ENCODE measurements at regions not wholly inside any gene's neighbourhood (a gene's known extent, or its start where the extent isn't known, plus 50 kb on each side); places are given as distances from the start of the nearest gene placed in this dataset.
"Not testable (repeated sequence)": the region's sequence is repeated elsewhere in the genome, so short reads cannot be mapped to it uniquely, and the experiment has no call there.

- no peak overlapping the region for H3K27ac ChIP-seq (ENCODE audit: low read depth, low read length)
- no peak overlapping the region for H3K9ac ChIP-seq (ENCODE audit: low read length)
- no peak overlapping the region for H2AK5ac ChIP-seq (ENCODE audit: low read length)
- H3K79me1 ChIP-seq (ENCODE audit: low read length), result peaks cover 12% of the 10 kb centered on the region
- peaks cover 12 to 13% of the 10 kb centered on the region in 2 experiments for H3K4me1 ChIP-seq (ENCODE audit: control insufficient read depth in 1 of 2, insufficient read depth in 2 of 2, low read length in 2 of 2)
- no peaks in the 10 kb centered on the region for H3K27me3 ChIP-seq (ENCODE audit: insufficient read depth, low read length)
- H4K8ac ChIP-seq (ENCODE audit: low read depth, low read length), result no peak overlapping the region
- no peak overlapping the region for H2BK120ac ChIP-seq (ENCODE audit: insufficient read depth, low read length, poor library complexity)
- WGBS (ENCODE audit: extremely low coverage, insufficient coverage, insufficient read length), result no CpG with 5 or more reads among the region's 5 CpGs
- H3K4ac ChIP-seq (ENCODE audit: low read depth, low read length), result no peak overlapping the region
- no peaks in the 10 kb centered on the region for H3K79me2 ChIP-seq (ENCODE audit: control insufficient read depth, insufficient read depth, low read length, poor library complexity)
- H2BK5ac ChIP-seq (ENCODE audit: low read depth, low read length, poor library complexity), result no peak overlapping the region
- H3K14ac ChIP-seq (ENCODE audit: low read length), result no peak overlapping the region
- no peaks in the 10 kb centered on the region for H3K9me3 ChIP-seq (ENCODE audit: insufficient read depth, low read depth, low read length)
- no peaks in the 10 kb centered on the region for H3K36me3 ChIP-seq (ENCODE audit: control insufficient read depth in 1 of 2, insufficient read depth in 2 of 2, low read length in 2 of 2)
- H2AFZ ChIP-seq (ENCODE audit: insufficient read depth, low read length, poor library complexity), result no peak overlapping the region
- H2BK12ac ChIP-seq (ENCODE audit: low read length), result no peak overlapping the region
- no peak overlapping the region for H3K18ac ChIP-seq (ENCODE audit: low read length)
- H3K4me3 ChIP-seq (ENCODE audit: low read depth, low read length), result no peak overlapping the region
- H4K91ac ChIP-seq (ENCODE audit: low read depth, low read length), result no peak overlapping the region
- H4K12ac ChIP-seq (ENCODE audit: low read depth, low read length), result no peak overlapping the region
- no peak overlapping the region for H3K23ac ChIP-seq (ENCODE audit: low read length)
- no peak for DNase-seq
- no peak overlapping the region for H3K4me2 ChIP-seq (ENCODE audit: low read length)
These were observed 123.4 kb upstream of the ECI2 start for GRCh38 chr6:4258733-4259132.

DNA sequence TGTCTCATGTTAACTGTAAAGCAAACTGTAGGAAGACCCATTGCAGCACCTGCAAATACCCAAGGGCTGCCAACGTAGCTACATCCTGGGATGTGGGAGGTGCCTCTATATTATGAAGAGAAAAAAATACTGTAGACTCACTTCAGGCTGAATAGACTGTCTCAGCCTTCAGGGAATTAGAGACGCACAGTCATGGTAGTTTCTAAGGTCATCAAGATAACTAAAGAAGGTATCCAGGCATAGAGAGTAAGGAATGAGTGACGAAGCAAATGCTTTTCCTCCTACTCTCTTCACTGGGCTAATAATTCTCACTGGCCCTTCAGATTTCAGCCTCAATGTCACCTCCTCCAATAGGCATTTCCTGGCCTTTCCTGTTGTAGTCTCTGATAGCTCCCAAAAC, 121.6 kb upstream of the ECI2 start:
- H4K91ac ChIP-seq (ENCODE audit: low read depth, low read length), result no peak overlapping the region

DNA sequence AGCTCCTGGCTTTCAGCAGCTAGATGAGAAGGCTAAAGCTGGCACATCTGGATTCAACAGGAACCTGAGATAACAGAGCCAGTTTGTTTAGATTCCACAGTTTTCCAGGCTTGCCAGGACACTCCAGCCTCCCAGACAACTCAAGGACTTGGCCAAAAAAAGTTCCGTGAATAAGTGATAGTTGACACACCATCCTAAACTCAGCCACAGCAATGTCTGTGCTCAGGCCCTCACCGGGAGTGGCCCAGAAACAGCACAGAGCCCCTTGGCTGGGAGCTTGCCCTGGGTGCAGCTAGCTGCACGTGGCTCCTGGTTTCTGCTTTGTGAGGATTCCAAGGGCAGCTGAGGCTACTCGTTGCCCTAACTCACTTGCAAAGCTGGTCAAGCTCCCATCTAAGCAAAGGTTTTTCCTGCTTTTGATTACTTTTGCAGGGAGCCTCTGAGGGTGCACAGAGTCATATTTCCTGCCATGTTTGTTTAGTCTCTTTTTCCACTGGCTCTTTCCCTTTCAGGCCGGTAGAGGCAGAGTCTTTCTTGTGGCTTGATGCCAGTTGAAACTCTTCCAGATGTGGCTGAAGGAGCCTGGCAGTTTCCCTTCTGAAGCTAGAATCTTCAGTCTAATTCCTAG, 118.3 kb upstream of the ECI2 start:
- Histone ChIP-seq H4K12ac (ENCODE audit: low read depth, low read length) (no peak overlapping the region), H4K8ac (ENCODE audit: low read depth, low read length) (no peak overlapping the region), H2AK5ac (ENCODE audit: low read length) (no peak overlapping the region), H3K9me3 (ENCODE audit: insufficient read depth, low read depth, low read length) (no peaks in the 10 kb centered on the region), H3K18ac (ENCODE audit: low read length) (no peak overlapping the region), H3K27me3 (ENCODE audit: insufficient read depth, low read length) (no peaks in the 10 kb centered on the region), H2BK120ac (ENCODE audit: insufficient read depth, low read length, poor library complexity) (no peak overlapping the region), H3K27ac (ENCODE audit: low read depth, low read length) (no peak overlapping the region), H3K4me3 (ENCODE audit: low read depth, low read length) (no peak overlapping the region), H3K9ac (ENCODE audit: low read length) (no peak overlapping the region), H2BK5ac (ENCODE audit: low read depth, low read length, poor library complexity) (no peak overlapping the region), H2BK12ac (ENCODE audit: low read length) (no peak overlapping the region), H2AFZ (ENCODE audit: insufficient read depth, low read length, poor library complexity) (no peak overlapping the region), H3K79me2 (ENCODE audit: control insufficient read depth, insufficient read depth, low read length, poor library complexity) (no peaks in the 10 kb centered on the region), H3K79me1 (ENCODE audit: low read length) (peaks cover 14% of the 10 kb centered on the region), H4K91ac (ENCODE audit: low read depth, low read length) (no peak overlapping the region), H3K4me2 (ENCODE audit: low read length) (no peak overlapping the region), H3K4ac (ENCODE audit: low read depth, low read length) (no peak overlapping the region), H3K23ac (ENCODE audit: low read length) (no peak overlapping the region), H3K14ac (ENCODE audit: low read length) (peak overlapping the region; percentile 12), H3K4me1 (ENCODE audit: control insufficient read depth in 1 of 2, insufficient read depth in 2 of 2, low read length in 2 of 2) (peaks cover 20 to 21% of the 10 kb centered on the region in 2 experiments), H3K36me3 (ENCODE audit: control insufficient read depth in 1 of 2, insufficient read depth in 2 of 2, low read length in 2 of 2) (no peaks in the 10 kb centered on the region)
- DNase-seq, result peak in 1 of 2 donors; percentile 40
- WGBS (ENCODE audit: extremely low coverage, insufficient coverage, insufficient read length), result no CpG with 5 or more reads among the region's 5 CpGs

More for the DNA sequence above, 121.6 kb upstream of the ECI2 start:
- H4K8ac ChIP-seq (ENCODE audit: low read depth, low read length), result no peak overlapping the region
- no peak overlapping the region for H2BK12ac ChIP-seq (ENCODE audit: low read length)
- peaks cover 14% of the 10 kb centered on the region for H3K79me1 ChIP-seq (ENCODE audit: low read length)
- no peak overlapping the region for H3K14ac ChIP-seq (ENCODE audit: low read length)
- no peak overlapping the region for H3K9ac ChIP-seq (ENCODE audit: low read length)
- no peaks in the 10 kb centered on the region for H3K79me2 ChIP-seq (ENCODE audit: control insufficient read depth, insufficient read depth, low read length, poor library complexity)
- H3K4ac ChIP-seq (ENCODE audit: low read depth, low read length), result no peak overlapping the region
- peak overlapping the region; percentile 84 for H2BK120ac ChIP-seq (ENCODE audit: insufficient read depth, low read length, poor library complexity)
- H3K18ac ChIP-seq (ENCODE audit: low read length), result no peak overlapping the region
- no peak overlapping the region for H4K12ac ChIP-seq (ENCODE audit: low read depth, low read length)
- no CpG with 5 or more reads among the region's 3 CpGs for WGBS (ENCODE audit: extremely low coverage, insufficient coverage, insufficient read length)
- H3K27ac ChIP-seq (ENCODE audit: low read depth, low read length), result peak overlapping the region; percentile 76
- peak; percentile 52 to 84 for DNase-seq
- no peak overlapping the region for H3K4me2 ChIP-seq (ENCODE audit: low read length)
- H3K4me1 ChIP-seq (ENCODE audit: control insufficient read depth in 1 of 2, insufficient read depth in 2 of 2, low read length in 2 of 2), result peaks cover 20 to 21% of the 10 kb centered on the region in 2 experiments
- H2AFZ ChIP-seq (ENCODE audit: insufficient read depth, low read length, poor library complexity), result no peak overlapping the region
- H3K9me3 ChIP-seq (ENCODE audit: insufficient read depth, low read depth, low read length), result no peaks in the 10 kb centered on the region
- H3K36me3 ChIP-seq (ENCODE audit: control insufficient read depth in 1 of 2, insufficient read depth in 2 of 2, low read length in 2 of 2), result no peaks in the 10 kb centered on the region
- H2BK5ac ChIP-seq (ENCODE audit: low read depth, low read length, poor library complexity), result peak overlapping the region; percentile 47
- H3K4me3 ChIP-seq (ENCODE audit: low read depth, low read length), result no peak overlapping the region
- H3K23ac ChIP-seq (ENCODE audit: low read length), result no peak overlapping the region
- H2AK5ac ChIP-seq (ENCODE audit: low read length), result no peak overlapping the region
- no peaks in the 10 kb centered on the region for H3K27me3 ChIP-seq (ENCODE audit: insufficient read depth, low read length)

GRCh38 chr6:4252445-4252844, 117.1 kb upstream of the ECI2 start:
- not testable (repeated sequence) for H3K79me2 ChIP-seq (ENCODE audit: control insufficient read depth, insufficient read depth, low read length, poor library complexity); H2BK5ac ChIP-seq (ENCODE audit: low read depth, low read length, poor library complexity); H3K4me3 ChIP-seq (ENCODE audit: low read depth, low read length); H3K27me3 ChIP-seq (ENCODE audit: insufficient read depth, low read length); H2AFZ ChIP-seq (ENCODE audit: insufficient read depth, low read length, poor library complexity); H3K36me3 ChIP-seq (ENCODE audit: control insufficient read depth in 1 of 2, insufficient read depth in 2 of 2, low read length in 2 of 2); H2BK120ac ChIP-seq (ENCODE audit: insufficient read depth, low read length, poor library complexity); H2AK5ac ChIP-seq (ENCODE audit: low read length); H3K23ac ChIP-seq (ENCODE audit: low read length); H3K14ac ChIP-seq (ENCODE audit: low read length); H4K12ac ChIP-seq (ENCODE audit: low read depth, low read length); H3K4me2 ChIP-seq (ENCODE audit: low read length); H3K9me3 ChIP-seq (ENCODE audit: insufficient read depth, low read depth, low read length); H3K27ac ChIP-seq (ENCODE audit: low read depth, low read length); H2BK12ac ChIP-seq (ENCODE audit: low read length); H4K8ac ChIP-seq (ENCODE audit: low read depth, low read length); H3K4ac ChIP-seq (ENCODE audit: low read depth, low read length); H3K18ac ChIP-seq (ENCODE audit: low read length); H4K91ac ChIP-seq (ENCODE audit: low read depth, low read length); DNase-seq; H3K9ac ChIP-seq (ENCODE audit: low read length)
- Histone ChIP-seq H3K4me1 (ENCODE audit: control insufficient read depth in 1 of 2, insufficient read depth in 2 of 2, low read length in 2 of 2) (peaks cover 17 to 19% of the 10 kb centered on the region in 2 experiments), H3K79me1 (ENCODE audit: low read length) (peaks cover 11% of the 10 kb centered on the region)
- no CpG with 5 or more reads among the region's 5 CpGs for WGBS (ENCODE audit: extremely low coverage, insufficient coverage, insufficient read length)
